Left ventricle myocardium inferior (tissue), 1 donor: ENCODE measurements at regions not wholly inside any gene's neighbourhood (a gene's known extent, or its start where the extent isn't known, plus 50 kb on each side); places are given as distances from the start of the nearest gene placed in this dataset.

Source experiments
- DNase-seq: peaks from one replicate; pipeline ENCODE4 v3.0.0-alpha.2; 2020
- H3K27ac ChIP-seq: fragments of 200-600 bp; replicated peaks from 2 replicates; pipeline ENCODE4 v1.8.0; 2021
- H3K27me3 ChIP-seq: fragments of 200-600 bp; 2 replicates; pipeline ENCODE4 v1.8.0; 2021; ENCODE audit warnings: low read depth
- H3K36me3 ChIP-seq: fragments of 200-600 bp; 2 replicates; pipeline ENCODE4 v1.8.0; 2021
- H3K4me1 ChIP-seq: fragments of 200-600 bp; 2 replicates; pipeline ENCODE4 v1.8.0; 2021
- H3K4me3 ChIP-seq: fragments of 200-600 bp; 2 replicates; pipeline ENCODE4 v1.8.0; 2021; ENCODE audit warnings: mild to moderate bottlenecking, moderate library complexity
- H3K9me3 ChIP-seq: fragments of 200-600 bp; replicated peaks from 2 replicates; pipeline ENCODE4 v1.8.0; 2021
- CTCF ChIP-seq: fragments of 200-600 bp; IDR thresholded peaks from 2 replicates; pipeline ENCODE4 v1.8.0; 2021; ENCODE audit warnings: antibody characterized with exemption, mild to moderate bottlenecking, borderline replicate concordance
- intact Hi-C: fragments of 100-400 bp; cut with micrococcal nuclease; formaldehyde crosslinking; loops from one replicate; pipeline ENCODE4 v1.11.0; 2022
- donor health status: DM: no; HTN: yes; CAD: no; lungs with severe emphysema.

GRCh38 chr5:124593952-124594351 lies 152.5 kb downstream of the ZNF608 start:
- Histone ChIP-seq H3K27me3 (no peaks in the 10 kb centered on the region), H3K27ac (no peak overlapping the region), H3K9me3 (no peaks in the 10 kb centered on the region), H3K4me1 (peaks cover 9% of the 10 kb centered on the region), H3K36me3 (no peaks in the 10 kb centered on the region), H3K4me3 (no peak overlapping the region)
- no peak for TF ChIP-seq CTCF
- intact Hi-C loops: no loop called here
- no peak for DNase-seq

- H3K36me3 ChIP-seq: no peaks in the 10 kb centered on the region
- no peak for DNase-seq
- TF ChIP-seq CTCF: no peak
These were observed 153.5 kb downstream of the ZNF608 start for GRCh38 chr5:124592891-124593290.

GRCh38 chr5:124591583-124591982 lies 154.9 kb downstream of the ZNF608 start:
- no peaks in the 10 kb centered on the region for H3K36me3 ChIP-seq
- H3K27ac ChIP-seq: no peak overlapping the region
- H3K4me1 ChIP-seq: no peaks in the 10 kb centered on the region
- H3K27me3 ChIP-seq: no peaks in the 10 kb centered on the region
- intact Hi-C loops: no loop called here
- no peak for DNase-seq
- H3K9me3 ChIP-seq: no peaks in the 10 kb centered on the region
- TF ChIP-seq CTCF: no peak
- no peak overlapping the region for H3K4me3 ChIP-seq

More at GRCh38 chr5:124592891-124593290, 153.5 kb downstream of the ZNF608 start:
- H3K9me3 ChIP-seq: no peaks in the 10 kb centered on the region
- H3K27ac ChIP-seq: no peak overlapping the region
- no peak overlapping the region for H3K4me3 ChIP-seq
- H3K4me1 ChIP-seq: peaks cover 4% of the 10 kb centered on the region
- intact Hi-C loops: no loop called here
- no peaks in the 10 kb centered on the region for H3K27me3 ChIP-seq

GRCh38 chr5:124590686-124591085 lies 155.8 kb downstream of the ZNF608 start:
- TF ChIP-seq CTCF: no peak
- no peaks in the 10 kb centered on the region for H3K36me3 ChIP-seq
- DNase-seq: no peak
- H3K27ac ChIP-seq: no peak overlapping the region
- intact Hi-C loops: no loop called here
- H3K4me3 ChIP-seq: no peak overlapping the region
- peaks cover 8% of the 10 kb centered on the region for H3K9me3 ChIP-seq
- no peaks in the 10 kb centered on the region for H3K4me1 ChIP-seq
- H3K27me3 ChIP-seq: no peaks in the 10 kb centered on the region

- Histone ChIP-seq H3K9me3 (peaks cover 20% of the 10 kb centered on the region), H3K36me3 (no peaks in the 10 kb centered on the region), H3K4me1 (no peaks in the 10 kb centered on the region), H3K27me3 (no peaks in the 10 kb centered on the region), H3K4me3 (no peak overlapping the region), H3K27ac (no peak overlapping the region)
- no peak for DNase-seq
- intact Hi-C loops: no loop called here
- no peak for TF ChIP-seq CTCF
These were observed 159.2 kb downstream of the ZNF608 start for GRCh38 chr5:124587280-124587679.
